Ishikawa (cell line): ENCODE measurements at regions not wholly inside any gene's neighbourhood (a gene's known extent, or its start where the extent isn't known, plus 50 kb on each side); places are given as distances from the start of the nearest gene placed in this dataset.

Source experiments
- CEBPB ChIP-seq: IDR thresholded peaks from 2 replicates; pipeline ENCODE4 v1.6.1; 2012
- CREB1 ChIP-seq: IDR thresholded peaks from 2 replicates; pipeline ENCODE4 v1.6.1; 2012; ENCODE audit warnings: low read depth
- EGR1 ChIP-seq: IDR thresholded peaks from 2 replicates; pipeline ENCODE4 v1.6.1; 2012
- EP300 ChIP-seq: IDR thresholded peaks from 2 replicates; pipeline ENCODE4 v1.6.1; 2012; ENCODE audit warnings: borderline replicate concordance
- FOXM1 ChIP-seq: IDR thresholded peaks from 2 replicates; pipeline ENCODE4 v1.6.1; 2012; ENCODE audit warnings: low read depth, borderline replicate concordance
- NFIC ChIP-seq: IDR thresholded peaks from 2 replicates; pipeline ENCODE4 v1.6.1; 2012
- RAD21 ChIP-seq: IDR thresholded peaks from 2 replicates; pipeline ENCODE4 v1.6.1; 2012; ENCODE audit warnings: low read depth
- REST ChIP-seq: IDR thresholded peaks from 2 replicates; pipeline ENCODE4 v1.6.1; 2012; ENCODE audit warnings: low read depth, mild to moderate bottlenecking
- TAF1 ChIP-seq: IDR thresholded peaks from 2 replicates; pipeline ENCODE4 v1.6.1; 2012; ENCODE audit warnings: low read depth, mild to moderate bottlenecking
- TCF12 ChIP-seq: IDR thresholded peaks from 2 replicates; pipeline ENCODE4 v1.6.1; 2012; ENCODE audit warnings: low read depth
- TEAD4 ChIP-seq: IDR thresholded peaks from 2 replicates; pipeline ENCODE4 v1.6.1; 2012
- YY1 ChIP-seq: IDR thresholded peaks from 2 replicates; pipeline ENCODE4 v1.6.1; 2012; ENCODE audit warnings: low read depth
- ZBTB7A ChIP-seq: IDR thresholded peaks from 2 replicates; pipeline ENCODE4 v1.6.1; 2012; ENCODE audit warnings: low read depth
- TF ChIP-seq, protein P1 (sequence below): IDR thresholded peaks from 2 replicates; pipeline ENCODE4 v1.6.1; 2012

- TF ChIP-seq RAD21: no peak
- TF ChIP-seq TCF12: no peak
- no peak for TF ChIP-seq FOXM1
- no peak for TF ChIP-seq REST
- no peak for TF ChIP-seq EP300
- no peak for TF ChIP-seq CREB1
- TF ChIP-seq NFIC: no peak
- TF ChIP-seq YY1: no peak
- no peak for TF ChIP-seq EGR1
- no peak for TF ChIP-seq TEAD4
- no peak for TF ChIP-seq CEBPB
- TF ChIP-seq, protein P1, sequence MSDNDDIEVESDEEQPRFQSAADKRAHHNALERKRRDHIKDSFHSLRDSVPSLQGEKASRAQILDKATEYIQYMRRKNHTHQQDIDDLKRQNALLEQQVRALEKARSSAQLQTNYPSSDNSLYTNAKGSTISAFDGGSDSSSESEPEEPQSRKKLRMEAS: no peak
- no peak for TF ChIP-seq ZBTB7A
- no peak for TF ChIP-seq TAF1
Measured at GRCh38 chr16:48105976-48106375, 49.8 kb downstream of the ABCC12 start.
